GM12891 (cell line): ENCODE measurements at regions not wholly inside any gene's neighbourhood (a gene's known extent, or its start where the extent isn't known, plus 50 kb on each side); places are given as distances from the start of the nearest gene placed in this dataset.

Source experiments
- POLR2A ChIP-seq: IDR thresholded peaks from 2 replicates; pipeline ENCODE4 v1.6.1; 2011; ENCODE audit warnings: low read depth, low read length, control low read depth
- POLR2AphosphoS5 ChIP-seq: IDR thresholded peaks from 2 replicates; pipeline ENCODE4 v1.6.1; 2011; ENCODE audit warnings: low read depth, low read length, control low read depth
- SPI1 ChIP-seq: IDR thresholded peaks from 2 replicates; pipeline ENCODE4 v1.6.1; 2011; ENCODE audit warnings: low read depth, low read length, control low read depth

- TF ChIP-seq POLR2AphosphoS5 (no peak), POLR2A (no peak), SPI1 (no peak)
These were observed 145.8 kb upstream of the NUDT4 start for GRCh38 chr12:93231938-93232337.
